Tibial nerve (tissue), 4 donors: ENCODE measurements at regions not wholly inside any gene's neighbourhood (a gene's known extent, or its start where the extent isn't known, plus 50 kb on each side); places are given as distances from the start of the nearest gene placed in this dataset.

Experiments
- DNase-seq, 2 donors: peaks; one replicate each; pipeline ENCODE4 v3.0.0-alpha.2; 2019; ENCODE audit warnings: low spot score in 2 of 2
- H3K27ac ChIP-seq, 4 donors: fragments of 200-600 bp; sonication (generic) in 3 of 4; one replicate each; pipeline ENCODE4 v1.5.1; 2017 to 2019; ENCODE audit warnings: mild to moderate bottlenecking in 1 of 4
- H3K27me3 ChIP-seq, 2 donors: fragments of 200-600 bp; sonication (generic) in 1 of 2; one replicate each; pipeline versions ENCODE4 v1.5.1 to v1.6.0; 2017 to 2019
- H3K36me3 ChIP-seq, 3 donors: fragments of 200-600 bp; sonication (generic); one replicate each; pipeline ENCODE4 v1.5.1; 2018 to 2019
- H3K4me1 ChIP-seq, 4 donors: fragments of 200-600 bp; sonication (generic) in 3 of 4; one replicate each; pipeline ENCODE4 v1.5.1; 2017 to 2019
- H3K4me3 ChIP-seq, 4 donors: fragments of 200-600 bp; sonication (generic) in 3 of 4; one replicate each; pipeline ENCODE4 v1.5.1; 2017 to 2019; ENCODE audit warnings: mild to moderate bottlenecking in 1 of 4, moderate library complexity in 1 of 4
- H3K9me3 ChIP-seq, 4 donors: fragments of 200-600 bp; sonication (generic) in 3 of 4; one replicate each; pipeline ENCODE4 v1.5.1; 2017 to 2019
- EP300 ChIP-seq, 2 donors: sonication (generic); formaldehyde crosslinking; IDR thresholded peaks; one replicate each; pipeline ENCODE4 v1.6.1; 2017; ENCODE audit warnings: antibody characterized with exemption in 2 of 2, mild to moderate bottlenecking in 1 of 2
- POLR2A ChIP-seq, 2 donors: fragments of 450-650 bp; IDR thresholded peaks; one replicate each; pipeline ENCODE4 v1.6.1; 2017; ENCODE audit warnings: antibody characterized with exemption in 2 of 2, mild to moderate bottlenecking in 2 of 2, moderate library complexity in 2 of 2
- WGBS, 2 donors: methylation state at CpG; one replicate each; pipeline ENCODE4 v1.1.5; 2018; 5-methylcytosine and 5-hydroxymethylcytosine counted together
- TF ChIP-seq, protein P1 (sequence below), 5 experiments: fragments of 200-600 bp in 3 of 5; fragments of 450-650 bp in 2 of 5; sonication (generic) in 3 of 5; IDR thresholded peaks; one replicate each; pipeline ENCODE4 v1.5.1; 2016 to 2019; ENCODE audit warnings: antibody characterized with exemption in 5 of 5, mild to moderate bottlenecking in 3 of 5, moderate library complexity in 2 of 5

DNA sequence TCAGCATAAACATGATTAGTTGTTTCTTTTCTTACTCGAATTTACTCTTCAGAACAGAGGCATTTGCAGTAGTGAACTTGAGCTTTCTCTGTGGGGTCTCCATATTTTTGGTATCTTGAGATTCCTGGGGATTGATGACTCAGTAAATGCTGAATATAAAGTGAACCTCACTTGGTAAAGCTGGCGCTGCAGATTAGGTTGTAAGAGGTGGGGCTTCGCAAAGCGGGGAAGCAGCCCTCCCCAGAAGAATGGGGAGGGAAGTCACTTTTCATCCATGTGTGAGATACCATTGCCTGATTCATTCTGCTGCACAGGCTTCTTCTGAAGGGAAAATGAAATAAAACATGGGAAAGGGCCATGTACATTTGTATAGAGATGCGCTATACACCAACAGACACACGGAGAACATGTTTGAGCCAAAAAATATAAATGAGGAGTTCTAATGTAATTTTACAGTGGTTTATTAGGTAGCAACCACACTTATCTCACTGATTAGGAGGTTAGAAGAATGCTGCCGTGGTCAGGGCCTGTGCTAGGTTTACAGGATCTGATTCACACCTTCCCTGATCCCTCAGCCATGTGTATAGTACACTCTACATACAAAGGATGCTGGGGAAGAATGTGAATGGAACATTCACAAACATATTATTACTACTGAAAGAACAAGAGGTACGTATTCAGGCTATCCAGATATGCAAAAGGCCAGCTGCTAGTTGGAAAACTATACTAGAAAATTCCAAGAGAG is 63.5 kb downstream of the DNTTIP2 start:
- H3K27ac ChIP-seq = no peak overlapping the region
- WGBS, 2 donors = 74 to 77% methylated on average over 8 of the region's 8 CpGs
- no peaks in the 10 kb centered on the region for H3K36me3 ChIP-seq
- DNase-seq = no peak
- TF ChIP-seq POLR2A (IDR thresholded peaks at IDR 0.05) (no peak), EP300 (IDR thresholded peaks at IDR 0.05) (no peak)
- TF ChIP-seq, protein P1, sequence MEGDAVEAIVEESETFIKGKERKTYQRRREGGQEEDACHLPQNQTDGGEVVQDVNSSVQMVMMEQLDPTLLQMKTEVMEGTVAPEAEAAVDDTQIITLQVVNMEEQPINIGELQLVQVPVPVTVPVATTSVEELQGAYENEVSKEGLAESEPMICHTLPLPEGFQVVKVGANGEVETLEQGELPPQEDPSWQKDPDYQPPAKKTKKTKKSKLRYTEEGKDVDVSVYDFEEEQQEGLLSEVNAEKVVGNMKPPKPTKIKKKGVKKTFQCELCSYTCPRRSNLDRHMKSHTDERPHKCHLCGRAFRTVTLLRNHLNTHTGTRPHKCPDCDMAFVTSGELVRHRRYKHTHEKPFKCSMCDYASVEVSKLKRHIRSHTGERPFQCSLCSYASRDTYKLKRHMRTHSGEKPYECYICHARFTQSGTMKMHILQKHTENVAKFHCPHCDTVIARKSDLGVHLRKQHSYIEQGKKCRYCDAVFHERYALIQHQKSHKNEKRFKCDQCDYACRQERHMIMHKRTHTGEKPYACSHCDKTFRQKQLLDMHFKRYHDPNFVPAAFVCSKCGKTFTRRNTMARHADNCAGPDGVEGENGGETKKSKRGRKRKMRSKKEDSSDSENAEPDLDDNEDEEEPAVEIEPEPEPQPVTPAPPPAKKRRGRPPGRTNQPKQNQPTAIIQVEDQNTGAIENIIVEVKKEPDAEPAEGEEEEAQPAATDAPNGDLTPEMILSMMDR (IDR thresholded peaks at IDR 0.05) = no peak
- H3K9me3 ChIP-seq = no peaks in the 10 kb centered on the region
- H3K4me3 ChIP-seq = no peak overlapping the region
- H3K27me3 ChIP-seq = no peaks in the 10 kb centered on the region
- H3K4me1 ChIP-seq = peaks cover 0 to 23% (median 0%) of the 10 kb centered on the region in 4 donors

DNA sequence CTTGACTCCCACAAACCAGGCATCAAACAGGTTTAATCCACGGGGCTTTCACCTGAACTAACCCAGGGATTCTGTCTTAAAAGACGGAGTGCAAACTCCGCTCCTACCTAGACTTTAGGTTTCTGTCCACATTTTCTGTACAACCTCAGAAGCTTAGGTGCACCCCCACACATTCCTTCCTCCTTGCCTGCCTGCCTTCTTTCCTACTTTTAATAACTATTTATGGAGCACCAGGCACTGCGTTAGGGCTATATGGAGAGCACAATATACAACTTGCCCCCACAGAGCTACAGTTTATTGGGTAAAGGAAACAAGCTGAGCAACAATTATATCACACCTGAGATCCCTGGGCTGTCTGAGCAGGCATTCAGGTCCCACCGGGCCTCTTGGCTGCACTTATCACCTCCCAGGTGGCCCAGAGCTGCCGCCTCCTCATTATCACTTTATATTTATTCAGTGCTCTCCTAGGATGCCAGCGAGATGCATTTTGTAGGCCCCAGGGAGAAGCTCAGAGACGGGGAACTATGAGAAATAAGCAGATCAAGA is 64.1 kb downstream of the DNTTIP2 start:
- WGBS, 2 donors = 62 to 70% methylated on average over 8 of the region's 8 CpGs
- no peak for DNase-seq
- no peak overlapping the region for H3K27ac ChIP-seq
- no peaks in the 10 kb centered on the region for H3K36me3 ChIP-seq
- no peaks in the 10 kb centered on the region for H3K27me3 ChIP-seq
- peaks cover 0 to 23% (median 0%) of the 10 kb centered on the region in 4 donors for H3K4me1 ChIP-seq
- no peak overlapping the region for H3K4me3 ChIP-seq
- no peaks in the 10 kb centered on the region for H3K9me3 ChIP-seq
- TF ChIP-seq POLR2A (IDR thresholded peaks at IDR 0.05) = no peak
- no peak for TF ChIP-seq EP300 (IDR thresholded peaks at IDR 0.05)
- TF ChIP-seq, protein P1 (IDR thresholded peaks at IDR 0.05) = no peak

DNA sequence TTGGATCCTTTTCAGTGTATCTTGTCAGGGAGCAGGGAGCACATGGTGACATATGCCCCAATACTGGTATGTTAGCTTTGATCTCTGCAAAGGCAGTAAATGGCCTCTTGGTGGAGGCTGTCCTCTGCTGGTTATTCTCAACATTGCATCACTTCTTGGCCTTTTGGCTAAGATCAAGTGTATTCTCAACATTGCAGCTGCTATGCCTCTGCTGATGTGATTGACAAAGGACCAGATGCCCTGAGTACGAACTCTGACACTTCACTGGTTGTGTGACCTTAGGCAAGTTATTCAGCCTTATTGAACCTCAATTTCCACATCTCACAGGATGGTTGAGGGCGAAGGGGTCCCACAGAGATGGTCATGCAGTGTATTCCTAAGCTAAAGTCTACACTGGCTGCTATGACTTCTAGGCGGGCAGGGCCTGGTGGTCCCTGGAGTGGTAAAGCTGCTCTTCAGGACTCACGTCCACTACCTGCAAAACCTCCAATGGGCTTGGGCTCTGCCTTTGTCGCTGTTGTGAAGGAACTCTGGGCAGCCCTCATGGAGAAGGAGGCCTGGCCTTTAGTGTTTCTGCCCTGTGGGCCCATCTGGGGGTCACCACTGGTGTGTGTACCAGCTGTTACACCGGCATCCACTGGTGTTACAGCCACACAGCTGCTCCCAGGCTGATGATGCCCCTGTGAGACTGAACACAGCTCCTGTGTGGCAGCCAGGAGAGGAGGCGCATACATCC is 64.8 kb downstream of the DNTTIP2 start:
- no peaks in the 10 kb centered on the region for H3K9me3 ChIP-seq
- no peak overlapping the region for H3K27ac ChIP-seq
- H3K4me3 ChIP-seq = no peak overlapping the region
- peak in 1 of 2 donors; percentile 46 for TF ChIP-seq EP300 (IDR thresholded peaks at IDR 0.05)
- TF ChIP-seq POLR2A (IDR thresholded peaks at IDR 0.05) = no peak
- TF ChIP-seq, protein P1 (IDR thresholded peaks at IDR 0.05) = peak; percentile 89 to 95 (median 93)
- 68 to 75% methylated on average over 7 of the region's 7 CpGs for WGBS, 2 donors
- no peaks in the 10 kb centered on the region for H3K27me3 ChIP-seq
- peaks cover 0 to 23% (median 0%) of the 10 kb centered on the region in 4 donors for H3K4me1 ChIP-seq
- H3K36me3 ChIP-seq = no peaks in the 10 kb centered on the region
- peak; percentile 19 to 84 for DNase-seq

DNA sequence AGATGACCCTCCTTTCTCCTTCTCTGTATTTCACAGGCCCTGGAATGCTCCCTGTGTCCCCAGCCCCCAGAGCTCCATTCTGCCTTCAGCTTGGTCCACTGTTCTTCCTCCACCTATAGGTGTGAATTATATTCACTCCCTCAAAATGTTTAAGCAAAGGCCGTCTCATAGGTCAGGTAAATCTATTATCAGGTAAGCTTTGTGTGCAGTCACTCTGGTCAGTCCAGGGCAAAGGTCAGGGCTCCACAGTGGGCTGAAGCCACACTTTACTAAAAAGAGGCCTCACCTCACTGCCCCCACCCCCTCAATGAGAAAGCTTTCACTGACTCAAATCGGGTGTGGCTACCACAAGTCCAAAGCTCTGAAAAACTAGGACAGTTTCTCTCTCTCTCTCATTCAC is 65.9 kb downstream of the DNTTIP2 start:
- TF ChIP-seq, protein P1 (IDR thresholded peaks at IDR 0.05) = no peak
- no peak for TF ChIP-seq POLR2A (IDR thresholded peaks at IDR 0.05)
- no peak for TF ChIP-seq EP300 (IDR thresholded peaks at IDR 0.05)
- WGBS, 2 donors = 93 to 98% methylated on average over 2 of the region's 2 CpGs

More for the DNA sequence above, 65.9 kb downstream of the DNTTIP2 start:
- Histone ChIP-seq H3K4me1 (peaks cover 0 to 23% (median 0%) of the 10 kb centered on the region in 4 donors), H3K9me3 (peaks cover 0 to 5% (median 0%) of the 10 kb centered on the region in 4 donors), H3K27ac (no peak overlapping the region), H3K27me3 (no peaks in the 10 kb centered on the region), H3K4me3 (no peak overlapping the region), H3K36me3 (no peaks in the 10 kb centered on the region)
- DNase-seq = no peak
